ENCODE measurements at regions not wholly inside any gene's neighbourhood (a gene's known extent, or its start where the extent isn't known, plus 50 kb on each side); places are given as distances from the start of the nearest gene placed in this dataset.
"Not testable (repeated sequence)": the region's sequence is repeated elsewhere in the genome, so short reads cannot be mapped to it uniquely, and the experiment has no call there.

DNA sequence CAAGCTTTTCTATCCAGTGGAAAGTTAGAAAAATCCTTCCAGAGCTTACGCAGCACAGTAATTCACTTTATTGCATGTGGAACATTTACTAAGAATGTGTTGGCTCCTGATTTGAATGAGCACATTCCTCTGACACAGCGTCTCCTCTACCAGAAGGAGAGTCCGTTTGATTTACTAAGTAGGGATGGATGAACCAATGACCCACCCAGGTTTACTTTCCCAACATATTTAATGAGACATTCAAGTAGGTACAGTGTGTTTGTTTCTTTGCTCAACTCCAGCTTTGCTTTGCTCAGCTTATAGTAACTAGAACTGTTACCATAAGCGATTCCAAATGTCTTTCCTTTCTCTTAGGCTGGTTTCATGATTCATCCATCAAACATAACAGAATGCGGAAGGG, 161.7 kb downstream of the SMARCA1 start:
- no peak for DNase-seq

DNA sequence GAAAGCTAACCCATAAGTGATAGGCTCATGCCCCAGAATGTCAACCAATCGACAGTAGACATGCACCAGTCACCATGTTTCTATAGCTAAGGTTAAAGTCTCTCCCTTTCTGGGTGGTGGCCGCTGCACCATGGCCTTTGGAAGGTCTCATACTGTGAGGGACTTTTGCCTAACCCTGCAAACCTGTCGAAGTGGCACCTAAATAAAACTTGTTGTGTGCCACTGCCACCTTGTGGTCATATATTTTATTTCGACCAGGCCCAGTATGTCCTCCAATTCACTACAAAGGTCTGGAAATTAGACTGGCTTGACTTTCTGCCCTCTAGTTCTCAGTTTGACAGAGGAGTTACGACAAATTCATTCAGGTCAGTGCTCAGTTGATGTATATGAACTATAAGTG, 163.1 kb downstream of the SMARCA1 start:
- no peak for DNase-seq

DNA sequence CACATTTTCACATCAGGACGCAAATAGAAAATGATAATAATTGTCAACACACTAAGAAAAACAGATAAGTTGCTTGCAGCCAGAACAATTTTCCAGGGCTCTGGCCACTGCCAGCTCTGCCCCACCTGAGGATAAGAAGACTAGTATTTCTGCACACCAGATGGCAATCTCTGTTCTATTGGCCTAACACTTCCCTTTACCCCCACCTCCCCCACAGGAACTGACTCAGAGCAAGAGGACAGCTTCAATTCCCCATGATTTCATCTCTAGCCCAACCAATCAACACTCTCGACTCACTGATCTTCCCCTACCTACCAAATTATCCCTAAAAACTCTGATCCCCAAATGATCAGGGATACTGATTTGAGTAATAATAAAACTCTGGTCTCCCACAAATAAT, 164.0 kb downstream of the SMARCA1 start:
- no peak for DNase-seq

DNA sequence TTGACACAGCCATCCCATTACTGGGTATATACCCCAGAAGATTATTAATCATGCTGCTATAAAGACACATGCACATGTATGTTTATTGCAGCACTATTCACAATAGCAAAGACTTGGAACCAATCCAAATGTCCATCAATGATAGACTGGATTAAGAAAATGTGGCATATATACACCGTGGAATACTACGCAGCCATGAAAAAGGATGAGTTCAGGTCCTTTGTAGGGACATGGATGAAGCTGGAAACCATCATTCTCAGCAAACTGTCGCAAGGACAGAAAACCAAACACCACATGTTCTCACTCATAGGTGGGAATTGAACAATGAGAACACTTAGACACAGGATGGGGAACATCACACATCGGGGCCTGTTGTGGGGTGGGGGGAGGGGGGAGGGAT, 165.9 kb downstream of the SMARCA1 start:
- not testable (repeated sequence) for DNase-seq

DNA sequence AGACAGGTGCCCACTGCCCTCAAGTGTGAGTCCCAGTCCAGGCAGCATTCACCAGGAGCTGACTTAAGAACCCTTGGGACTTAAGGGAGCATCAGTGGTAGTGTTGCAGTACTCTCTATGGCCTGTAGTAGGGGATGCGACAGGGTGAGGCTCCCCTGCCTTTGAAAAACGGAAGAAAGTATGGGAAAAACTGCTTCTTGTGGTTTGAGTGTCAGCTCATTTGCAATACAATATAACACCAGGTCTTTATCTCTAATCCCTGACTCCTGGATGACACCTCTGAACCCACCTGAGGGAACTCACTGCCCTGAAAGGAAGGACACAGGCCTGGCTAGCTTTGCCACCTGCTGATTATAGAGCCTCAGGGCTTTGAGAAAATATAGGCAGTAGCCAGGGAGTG, 176.0 kb downstream of the SMARCA1 start:
- DNase-seq = no peak

DNA sequence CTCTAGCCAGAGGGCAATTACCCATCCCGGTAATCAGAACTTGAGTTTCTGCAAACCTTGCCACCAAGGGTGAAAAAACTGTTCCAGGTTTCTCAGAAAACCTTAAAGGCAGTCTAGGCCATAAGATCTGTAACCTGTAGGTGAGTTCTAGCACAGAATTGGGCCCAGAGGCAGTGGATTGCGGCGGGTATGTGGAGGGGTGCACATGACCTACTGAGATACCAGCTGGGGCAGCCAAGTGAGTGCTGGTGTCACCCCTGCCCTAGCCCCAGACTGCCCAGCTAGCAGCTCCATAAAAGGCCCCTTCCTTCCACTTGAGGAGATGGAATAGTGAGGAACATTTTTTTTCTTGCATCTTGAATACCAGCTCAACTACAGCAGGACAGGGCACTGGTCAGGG, 176.7 kb downstream of the SMARCA1 start:
- DNase-seq = no peak

DNA sequence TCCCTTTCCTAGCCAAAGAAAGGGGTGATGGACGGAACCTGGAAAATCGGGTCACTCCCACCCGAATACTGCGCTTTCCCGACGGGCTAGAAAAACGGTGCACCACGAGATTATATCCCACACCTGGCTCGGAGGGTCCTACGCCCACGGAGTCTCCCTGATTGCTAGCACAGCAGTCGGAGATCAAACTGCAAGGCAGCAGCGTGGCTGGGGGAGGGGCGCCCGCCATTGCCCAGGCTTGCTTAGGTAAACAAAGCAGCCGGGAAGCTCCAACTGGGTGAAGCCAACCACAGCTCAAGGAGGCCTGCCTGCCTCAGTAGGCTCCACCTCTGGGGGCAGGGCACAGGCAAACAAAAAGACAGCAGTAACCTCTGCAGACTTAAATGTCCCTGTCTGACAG, 186.0 kb downstream of the SMARCA1 start:
- DNase-seq = not testable (repeated sequence)

DNA sequence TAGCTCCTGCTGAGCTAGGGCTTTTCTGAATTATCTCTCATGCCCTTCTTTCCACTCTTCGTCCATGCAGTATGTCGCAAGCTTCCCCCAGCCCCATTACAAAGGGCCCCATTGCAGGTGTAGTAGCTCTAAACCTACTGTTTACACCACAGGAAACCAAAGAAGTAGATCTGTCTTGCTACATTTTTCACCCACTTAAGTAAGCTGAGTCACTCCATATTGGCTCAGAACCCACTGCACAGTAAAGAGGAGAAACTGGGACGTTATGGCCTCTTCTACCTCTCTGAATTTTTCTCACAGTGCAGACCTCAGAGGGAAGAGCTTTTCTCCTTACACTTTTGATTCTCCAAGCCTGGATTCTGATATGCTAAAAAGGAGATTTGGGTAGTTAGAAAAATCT, 200.2 kb downstream of the SMARCA1 start:
- DNase-seq = no peak

DNA sequence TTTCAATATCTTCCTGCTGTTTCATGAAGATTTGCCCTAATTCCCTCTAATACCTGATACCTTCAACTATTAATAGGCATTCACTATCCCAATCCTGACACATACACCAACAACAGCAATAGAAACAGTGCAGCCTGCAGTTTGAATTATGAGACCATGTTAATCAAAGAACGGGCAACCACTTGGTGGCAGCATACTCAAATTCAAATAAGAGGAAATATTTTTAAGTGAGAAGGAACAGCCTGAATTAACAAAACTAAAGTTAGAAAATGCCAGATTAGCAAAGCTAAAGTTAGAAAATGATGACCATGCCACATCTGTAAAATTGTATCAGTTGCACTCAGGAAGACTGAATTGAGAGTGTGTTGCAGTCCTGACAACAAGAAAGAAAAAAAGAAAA, 204.9 kb downstream of the SMARCA1 start:
- no peak for DNase-seq

DNA sequence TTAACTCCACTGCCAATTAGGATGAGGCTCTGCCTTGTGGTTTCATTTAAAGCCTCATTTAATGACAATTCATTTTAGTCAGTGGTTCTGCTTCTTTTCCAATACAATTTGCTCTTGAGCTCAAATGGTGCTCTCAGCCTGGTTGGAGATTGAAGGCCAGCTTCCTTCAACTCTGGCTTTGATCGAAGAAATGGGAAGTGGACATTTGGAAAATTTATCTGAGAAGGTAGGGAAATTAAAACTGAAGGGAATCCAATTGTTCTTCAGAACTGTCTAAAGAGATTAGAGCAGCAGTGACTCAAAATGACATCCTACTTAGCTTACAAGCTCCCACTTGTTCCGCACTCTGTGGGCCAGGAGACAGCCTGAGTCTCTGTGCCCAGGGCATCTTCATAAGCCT, 206.8 kb downstream of the SMARCA1 start:
- no peak for DNase-seq

DNA sequence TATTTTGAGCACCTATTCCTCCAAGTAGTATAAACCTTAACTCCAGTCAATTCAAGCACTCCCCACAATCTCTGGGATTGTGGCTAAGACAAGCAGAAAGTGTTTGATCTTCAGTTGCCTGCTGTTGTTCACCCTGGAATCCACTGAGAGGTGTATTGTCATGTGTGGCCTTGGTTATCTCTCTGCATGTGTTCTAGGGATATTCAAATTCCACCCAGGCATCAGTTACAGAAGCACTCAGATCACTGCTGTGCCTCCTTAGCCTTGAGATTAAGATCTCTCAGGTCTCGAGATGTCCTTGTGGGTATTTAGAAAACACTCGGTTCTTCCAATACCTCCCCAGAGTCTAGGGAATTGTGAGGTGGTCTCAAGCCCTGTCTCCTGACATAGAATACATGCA, 213.3 kb downstream of the SMARCA1 start:
- DNase-seq = no peak

DNA sequence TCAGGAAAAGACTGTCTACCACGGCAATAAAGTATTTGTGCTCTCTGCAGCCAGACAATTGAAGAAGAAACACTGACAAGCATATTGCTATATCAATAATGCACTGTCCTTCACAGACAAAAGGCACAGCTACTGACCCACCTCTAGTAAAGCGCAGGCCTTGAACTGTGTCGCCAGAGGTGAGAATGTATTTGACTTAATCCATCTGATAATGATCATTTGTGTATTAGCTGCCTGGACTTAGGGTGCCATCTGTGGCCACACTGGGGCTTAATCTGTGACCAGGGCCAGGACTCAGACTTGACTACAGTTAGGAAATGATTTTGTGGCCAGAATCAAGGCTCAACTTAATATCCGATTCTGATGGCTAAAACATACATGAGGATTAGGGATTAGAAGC, 260.4 kb downstream of the SMARCA1 start:
- no peak for DNase-seq

DNA sequence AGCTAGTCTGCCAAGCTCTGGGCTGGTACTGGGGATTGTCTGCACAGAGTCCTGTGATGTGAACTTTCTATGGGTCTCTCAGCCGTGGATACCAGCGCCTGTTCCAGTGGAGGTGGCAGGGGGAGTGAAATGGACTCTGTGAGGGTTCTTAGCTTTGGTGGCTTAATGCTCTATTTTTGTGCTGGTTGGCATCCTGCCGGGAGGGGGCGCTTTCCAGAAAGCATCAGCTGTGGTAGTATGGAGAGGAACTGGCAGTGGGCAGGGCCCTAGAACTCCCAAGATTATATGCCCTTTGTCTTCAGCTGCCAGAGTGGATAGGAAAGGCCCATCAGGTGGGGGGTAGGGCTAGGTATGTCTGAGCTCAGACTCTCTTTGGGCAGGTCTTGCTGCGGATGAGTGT, 267.8 kb downstream of the SMARCA1 start:
- DNase-seq = not testable (repeated sequence)

DNA sequence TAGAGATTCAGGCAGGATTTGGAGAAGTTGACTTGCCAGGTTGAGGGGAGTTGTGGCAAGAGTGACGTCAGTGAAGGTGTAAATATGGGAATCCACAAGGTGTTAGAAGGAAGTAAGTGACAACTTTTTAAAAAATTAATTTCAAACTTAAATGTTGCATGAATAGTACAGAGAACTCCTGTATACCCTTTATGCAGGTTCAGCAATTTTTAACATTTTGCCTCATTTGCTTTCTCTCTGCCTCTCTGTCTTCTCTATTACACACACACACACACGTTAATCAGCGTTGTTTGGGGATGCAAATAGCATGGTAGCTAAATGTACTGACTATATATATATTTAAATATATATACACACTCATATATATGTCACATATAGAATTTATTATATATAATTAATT, 273.7 kb downstream of the SMARCA1 start:
- DNase-seq = no peak

DNA sequence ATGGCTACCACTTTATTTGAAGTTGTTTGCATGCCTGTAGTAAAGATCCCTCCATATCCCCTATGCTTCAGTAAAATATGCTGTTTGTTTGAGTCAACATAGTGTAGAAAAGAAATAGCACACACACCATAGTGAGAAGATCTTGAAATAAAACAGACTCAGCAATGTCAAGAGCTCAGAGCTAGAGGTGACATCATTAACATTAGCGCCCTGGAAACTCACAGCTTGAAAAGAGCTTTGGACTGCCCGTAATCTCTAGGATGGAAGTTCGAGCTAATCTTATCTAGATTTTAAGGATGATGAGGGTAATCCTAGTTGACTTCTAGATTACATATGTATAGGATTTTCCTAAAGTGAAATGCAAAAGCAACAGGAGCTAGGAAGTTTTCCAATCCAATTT, 275.6 kb downstream of the SMARCA1 start:
- DNase-seq = no peak

DNA sequence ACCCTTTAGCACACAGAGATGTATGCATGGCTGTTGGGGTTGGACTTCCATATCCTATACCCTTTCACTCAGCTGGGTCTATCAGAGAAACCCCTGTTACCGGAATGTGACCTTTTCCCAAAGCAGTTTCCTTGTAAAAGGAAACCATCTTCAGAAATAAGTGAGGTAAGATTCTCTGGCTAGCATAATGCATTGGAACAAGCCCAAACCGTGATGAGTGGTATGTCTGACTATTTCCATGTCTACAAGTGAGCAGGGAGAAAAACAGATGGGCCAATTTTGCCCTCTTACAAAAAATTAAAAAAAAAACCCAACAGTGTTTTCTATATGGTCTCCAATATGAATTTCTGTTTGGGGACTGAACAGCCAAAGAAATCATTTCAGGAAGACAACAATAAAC, 283.9 kb downstream of the SMARCA1 start:
- DNase-seq = no peak

DNA sequence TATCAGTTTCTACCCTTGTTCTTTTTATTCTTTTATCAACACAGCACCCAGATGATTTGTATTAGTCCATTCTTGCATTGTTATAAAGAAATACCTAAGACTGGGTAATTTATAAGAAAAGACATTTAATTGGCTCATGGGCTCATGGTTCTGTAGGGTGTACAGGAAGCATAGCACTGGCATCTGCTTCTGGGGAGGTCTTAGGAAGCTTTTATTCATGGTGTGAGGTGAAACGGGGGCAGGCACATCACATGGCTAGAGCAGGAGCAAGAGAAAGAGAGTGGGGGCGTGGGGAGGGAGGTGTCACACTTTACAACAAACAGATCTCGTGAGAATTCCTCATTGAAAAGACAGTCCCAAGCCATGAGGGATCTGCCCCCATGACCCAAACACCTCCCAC, 285.3 kb downstream of the SMARCA1 start:
- DNase-seq = no peak

DNA sequence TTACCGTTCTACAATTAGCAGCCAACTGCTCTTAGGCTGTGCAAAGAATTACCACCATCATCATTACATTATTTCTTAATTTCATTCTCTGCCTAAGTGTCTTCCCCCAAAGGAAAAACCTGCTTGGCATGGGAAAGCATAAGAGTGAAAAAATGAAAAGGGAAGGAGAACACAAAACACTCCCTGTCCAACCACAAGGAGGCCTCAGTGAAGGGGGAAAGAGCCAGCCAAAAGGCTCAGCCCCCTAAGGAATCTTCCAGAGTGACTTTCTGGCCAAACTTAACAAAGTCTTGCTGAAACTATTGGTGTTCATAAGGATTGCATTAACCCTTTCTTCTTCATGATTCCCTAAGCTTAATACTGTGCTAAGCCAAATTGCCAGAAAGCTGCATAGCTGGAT, 287.4 kb downstream of the SMARCA1 start:
- peak; percentile 30 for DNase-seq

DNA sequence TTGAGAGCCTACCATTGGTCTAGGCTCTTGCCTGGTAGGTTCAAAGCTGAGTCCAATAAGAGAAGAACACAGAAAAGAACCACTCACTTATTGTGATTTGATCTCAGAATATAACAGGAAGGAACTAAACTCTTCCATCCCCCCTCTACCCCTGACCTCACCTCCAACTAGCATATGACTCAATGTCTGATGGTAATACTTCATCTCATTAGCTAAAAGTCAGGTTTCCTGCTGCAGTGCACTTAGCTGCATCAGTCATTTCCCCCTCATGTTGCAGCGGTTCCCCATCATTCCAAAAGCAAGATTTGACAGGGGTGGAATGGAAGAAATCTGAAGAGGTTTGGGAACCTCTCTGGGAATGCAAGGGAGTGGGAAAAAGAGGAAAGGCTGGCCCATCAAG, 289.5 kb downstream of the SMARCA1 start:
- DNase-seq = no peak

DNA sequence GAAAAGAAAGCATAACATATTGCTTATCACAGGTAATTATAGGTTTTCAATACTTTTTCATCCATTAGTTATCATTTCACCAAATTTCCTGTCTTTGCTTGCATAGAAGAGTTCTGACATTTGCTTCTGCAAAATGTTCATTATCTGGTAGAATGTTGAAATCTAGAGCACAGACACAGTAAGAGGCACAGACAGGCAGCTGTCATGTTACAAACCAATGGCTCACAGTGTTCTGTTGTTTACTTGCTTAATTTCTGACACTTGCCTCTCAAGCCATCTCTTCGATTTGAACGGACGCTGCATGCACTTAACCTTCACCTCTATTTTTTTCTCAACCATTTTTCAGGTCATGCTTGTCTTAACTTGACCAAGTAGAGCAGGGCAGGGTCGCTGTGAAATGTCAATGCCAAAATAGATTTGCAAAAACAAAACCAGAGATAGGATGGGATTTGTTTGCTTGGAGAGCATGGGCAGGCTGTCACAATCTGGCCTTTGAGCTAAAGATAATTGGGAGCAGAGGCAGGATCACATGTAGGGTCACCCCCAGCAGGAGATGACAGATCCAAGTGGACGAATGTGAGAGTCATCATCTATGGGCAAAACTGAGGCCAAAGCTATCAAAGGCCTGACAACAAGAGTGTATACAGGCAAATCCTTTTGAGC, 292.3 kb downstream of the SMARCA1 start:
- no peak for DNase-seq

DNA sequence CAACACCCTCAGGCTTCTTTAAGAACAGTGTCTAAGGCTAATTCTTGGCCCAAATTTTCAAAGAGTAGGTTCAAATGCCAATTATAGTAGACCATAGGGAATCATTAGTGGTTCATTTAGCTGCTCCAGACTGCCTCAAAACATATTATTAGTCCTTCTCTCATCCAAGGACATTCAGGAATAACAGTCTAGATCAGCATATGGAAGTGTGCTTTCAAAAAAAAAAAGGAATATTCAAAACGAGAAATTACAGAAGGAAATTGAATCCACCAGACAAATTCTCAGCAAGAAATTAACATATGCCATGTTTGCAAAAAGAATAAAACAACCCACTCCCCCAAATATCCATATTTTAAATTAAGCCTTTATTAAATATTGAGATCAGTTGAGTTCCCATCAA, 293.1 kb downstream of the SMARCA1 start:
- no peak for DNase-seq

DNA sequence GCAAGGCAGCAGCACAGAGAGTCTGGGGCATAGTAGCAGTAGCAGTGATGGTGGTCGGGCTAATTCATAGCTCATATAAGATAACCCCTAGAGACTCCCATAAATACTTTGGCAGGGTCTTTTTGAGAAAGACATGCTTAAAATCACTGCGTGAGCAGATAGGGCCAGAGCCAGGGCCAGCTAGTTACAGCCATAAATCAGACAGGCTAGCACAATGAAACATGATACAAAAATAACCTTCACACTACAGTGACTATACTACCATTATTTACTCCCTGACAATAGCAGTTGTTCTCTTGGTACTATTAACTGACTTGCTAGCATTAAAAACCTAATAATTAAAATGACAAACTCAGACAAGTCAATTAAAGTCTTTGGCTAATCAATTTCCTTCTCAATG, 295.9 kb downstream of the SMARCA1 start:
- DNase-seq = no peak

DNA sequence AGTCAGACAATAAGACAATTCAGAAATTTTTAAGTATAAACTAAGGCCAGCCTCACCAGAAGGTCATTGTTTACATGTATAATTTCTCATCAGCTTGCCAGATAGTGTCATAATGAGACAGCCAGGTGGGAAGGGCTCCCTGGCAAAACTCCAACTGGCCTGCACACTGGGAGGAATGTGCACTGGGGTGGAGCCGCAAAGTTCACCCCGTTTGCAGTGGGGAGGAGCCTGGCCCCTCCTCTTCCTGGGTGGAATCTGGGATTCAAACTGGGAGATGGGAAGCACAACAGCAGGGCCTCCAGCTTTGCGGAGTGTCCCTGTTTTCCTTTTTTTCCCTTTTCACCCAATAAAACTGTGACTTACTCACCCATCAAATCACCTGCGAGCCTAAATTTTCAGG, 329.9 kb downstream of the SMARCA1 start:
- DNase-seq = no peak

DNA sequence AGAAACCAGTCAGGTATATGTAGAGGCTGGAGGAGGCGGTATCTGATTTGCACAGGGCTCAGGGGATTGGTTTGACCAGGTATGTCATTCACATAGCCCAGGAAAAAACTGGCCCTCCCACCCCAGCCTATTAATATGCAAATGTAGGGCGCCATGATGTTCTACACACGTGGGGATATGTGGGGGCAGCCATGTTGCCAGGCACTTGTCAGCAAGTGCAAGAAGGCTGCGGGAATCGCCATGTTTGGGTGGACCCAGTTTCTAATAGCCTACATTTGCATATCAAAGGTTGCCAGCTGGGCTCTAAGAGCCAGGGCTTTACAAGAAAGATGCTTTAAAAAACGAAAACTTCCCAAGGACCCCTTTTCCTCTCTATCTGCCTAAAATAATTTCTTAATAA, 335.1 kb downstream of the SMARCA1 start:
- no peak for DNase-seq

DNA sequence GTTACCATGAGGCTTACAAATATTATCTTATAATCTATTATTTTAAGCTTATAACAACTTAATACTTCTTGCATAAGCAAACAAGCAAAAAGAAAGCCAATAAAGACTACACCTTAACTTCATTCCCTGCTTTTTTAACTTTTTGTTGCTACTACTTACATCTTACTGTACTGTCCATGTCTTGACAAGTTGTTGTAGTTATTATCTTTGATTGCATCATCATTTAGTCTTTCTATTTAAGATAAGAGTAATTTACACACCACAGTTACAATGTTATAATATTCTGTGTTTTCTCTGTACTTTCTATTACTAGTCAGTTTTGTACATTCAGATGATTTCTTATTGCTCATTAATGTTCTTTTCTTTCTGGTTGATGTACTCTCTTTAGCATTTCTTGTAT, 346.6 kb downstream of the SMARCA1 start:
- no peak for DNase-seq

DNA sequence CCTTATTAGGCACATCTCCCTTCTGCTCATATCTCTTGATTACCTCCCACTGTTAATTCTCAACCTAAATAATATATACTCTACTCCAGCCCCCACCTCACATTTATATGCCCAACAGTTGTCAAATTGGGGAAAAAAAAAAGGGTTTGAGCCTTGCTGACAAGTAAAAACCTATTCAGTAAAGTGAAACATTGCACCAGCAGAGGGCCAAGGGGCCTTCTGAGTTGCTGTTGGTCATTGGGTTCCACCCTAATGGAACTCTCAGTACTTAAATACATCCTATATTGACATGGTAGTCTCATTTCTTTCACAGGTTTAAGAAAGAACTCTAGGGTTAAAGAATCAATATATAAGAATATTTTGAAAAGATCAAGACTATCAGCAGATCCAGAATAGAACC, 362.2 kb downstream of the SMARCA1 start:
- DNase-seq = no peak

All from NCI-H1436 treated with DMSO at 0.1 percent for 48 hours (cell line).